OCI-LY3 (cell line): ENCODE measurements at regions not wholly inside any gene's neighbourhood (a gene's known extent, or its start where the extent isn't known, plus 50 kb on each side); places are given as distances from the start of the nearest gene placed in this dataset.

Source experiments
- H2AFZ ChIP-seq: fragments of 200-600, 300-600 bp; shearing (Covaris generic); 2 replicates; pipeline ENCODE4 v1.6.0; 2014; ENCODE audit warnings: antibody characterized with exemption, low read depth, low read length
- H3K27ac ChIP-seq: fragments of 200-600, 300-600 bp; sonication (generic); 2 replicates; pipeline ENCODE4 v1.5.1; 2014; ENCODE audit warnings: mild to moderate bottlenecking, low read length, moderate library complexity, mixed read lengths
- H3K27me3 ChIP-seq: fragments of 200-600, 300-600 bp; sonication (generic); 2 replicates; pipeline ENCODE4 v1.6.1; 2014; ENCODE audit warnings: low read depth, low read length, mixed read lengths
- H3K36me3 ChIP-seq: fragments of 200-600, 300-600 bp; sonication (generic); replicated peaks from 2 replicates; pipeline ENCODE3; 2014; ENCODE audit warnings: low read depth, low read length, mixed read lengths
- H3K4me1 ChIP-seq: fragments of 300-600, 200-600 bp; sonication (generic); 2 replicates; pipeline ENCODE4 v1.6.1; 2014; ENCODE audit warnings: low read length, mixed read lengths
- H3K4me2 ChIP-seq: fragments of 200-600, 300-600 bp; sonication (generic); 2 replicates; pipeline ENCODE4 v1.6.1; 2014; ENCODE audit warnings: low read length, mixed read lengths
- H3K4me3 ChIP-seq: fragments of 300-600, 200-600 bp; sonication (generic); 2 replicates; pipeline ENCODE4 v1.5.1; 2014; ENCODE audit warnings: antibody characterized with exemption, mild to moderate bottlenecking, low read length, moderate library complexity
- H3K79me2 ChIP-seq: fragments of 300-600, 200-600 bp; shearing (Covaris generic); 2 replicates; pipeline ENCODE4 v1.6.1; 2014; ENCODE audit warnings: mild to moderate bottlenecking, low read length, mixed read lengths
- H3K9ac ChIP-seq: fragments of 300-600, 200-600 bp; shearing (Covaris generic); 2 replicates; pipeline ENCODE4 v1.6.0; 2014; ENCODE audit warnings: mild to moderate bottlenecking, low read length, moderate library complexity
- H3K9me3 ChIP-seq: fragments of 200-600, 300-600 bp; shearing (Covaris generic); 2 replicates; pipeline ENCODE4 v1.6.1; 2014; ENCODE audit warnings: low read length, mixed read lengths; ENCODE audit not compliant: insufficient read depth
- H4K20me1 ChIP-seq: fragments of 200-600, 300-600 bp; sonication (generic); 2 replicates; pipeline ENCODE4 v1.6.1; 2016; ENCODE audit warnings: low read length, mixed read lengths; ENCODE audit not compliant: insufficient read depth
- CTCF ChIP-seq: fragments of 200-600, 300-600 bp; sonication (generic); IDR thresholded peaks from 2 replicates; pipeline ENCODE4 v1.5.1; 2014; ENCODE audit warnings: antibody characterized with exemption, low read length, low read depth
- EZH2phosphoT487 ChIP-seq: fragments of 200-600 bp; shearing (Covaris generic); IDR thresholded peaks from 2 replicates; pipeline ENCODE4 v1.6.1; 2018; ENCODE audit warnings: antibody characterized with exemption, mixed run types, low read depth

GRCh38 chr3:72380193-72380592 lies 468.1 kb downstream of the SHQ1 start:
- Histone ChIP-seq H3K4me1 (no peaks in the 10 kb centered on the region), H3K9me3 (no peaks in the 10 kb centered on the region), H2AFZ (no peak overlapping the region), H3K27ac (no peak overlapping the region), H3K79me2 (peaks cover 44% of the 10 kb centered on the region), H3K4me3 (no peak overlapping the region), H3K27me3 (no peaks in the 10 kb centered on the region), H3K4me2 (no peak overlapping the region), H3K9ac (no peak overlapping the region), H3K36me3 (peaks cover 16% of the 10 kb centered on the region), H4K20me1 (peaks cover 67% of the 10 kb centered on the region)
- TF ChIP-seq EZH2phosphoT487, result no peak
- TF ChIP-seq CTCF, result no peak

- H3K4me1 ChIP-seq, result no peaks in the 10 kb centered on the region
- no peak overlapping the region for H3K27ac ChIP-seq
- TF ChIP-seq CTCF (no peak), EZH2phosphoT487 (no peak)
- H3K79me2 ChIP-seq, result peaks cover 38% of the 10 kb centered on the region
- H3K4me3 ChIP-seq, result no peak overlapping the region
- H3K4me2 ChIP-seq, result no peak overlapping the region
- no peaks in the 10 kb centered on the region for H3K27me3 ChIP-seq
- no peak overlapping the region for H2AFZ ChIP-seq
- no peaks in the 10 kb centered on the region for H3K9me3 ChIP-seq
- no peak overlapping the region for H3K9ac ChIP-seq
- H3K36me3 ChIP-seq, result peaks cover 16% of the 10 kb centered on the region
- H4K20me1 ChIP-seq, result peaks cover 62% of the 10 kb centered on the region
These were observed 468.6 kb downstream of the SHQ1 start for GRCh38 chr3:72379500-72380187.

DNA sequence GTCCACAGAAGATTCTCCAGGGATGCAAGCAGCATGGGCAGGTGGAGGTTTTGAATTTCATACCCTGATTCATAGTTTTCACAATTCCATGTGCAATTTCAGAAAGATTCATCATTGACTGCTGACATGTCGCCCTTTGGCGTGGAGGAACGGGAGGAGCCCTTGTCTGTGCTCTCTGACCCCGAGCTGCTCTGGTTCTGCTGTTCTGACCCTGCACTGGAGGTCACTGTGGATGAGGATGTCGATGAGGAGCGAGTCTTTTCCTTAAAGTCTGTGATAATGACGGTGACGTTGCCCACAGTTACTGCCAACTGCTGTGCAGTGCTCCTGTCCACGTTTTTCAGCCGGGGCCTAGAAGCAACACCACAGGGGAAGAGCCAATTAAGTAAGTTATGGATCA lies 470.0 kb downstream of the SHQ1 start:
- H3K79me2 ChIP-seq, result peaks cover 28% of the 10 kb centered on the region
- no peaks in the 10 kb centered on the region for H3K9me3 ChIP-seq
- H4K20me1 ChIP-seq, result peaks cover 50% of the 10 kb centered on the region
- peaks cover 16% of the 10 kb centered on the region for H3K36me3 ChIP-seq
- H3K27ac ChIP-seq, result no peak overlapping the region
- no peak for TF ChIP-seq CTCF
- TF ChIP-seq EZH2phosphoT487, result no peak
- no peak overlapping the region for H3K4me3 ChIP-seq
- H3K4me1 ChIP-seq, result no peaks in the 10 kb centered on the region
- H2AFZ ChIP-seq, result no peak overlapping the region
- no peak overlapping the region for H3K9ac ChIP-seq
- H3K4me2 ChIP-seq, result no peak overlapping the region
- H3K27me3 ChIP-seq, result no peaks in the 10 kb centered on the region

GRCh38 chr3:72376956-72377710 lies 471.1 kb downstream of the SHQ1 start:
- Histone ChIP-seq H3K4me1 (no peaks in the 10 kb centered on the region), H3K79me2 (peaks cover 16% of the 10 kb centered on the region), H3K9me3 (no peaks in the 10 kb centered on the region), H3K27me3 (no peaks in the 10 kb centered on the region), H3K4me3 (no peak overlapping the region), H2AFZ (no peak overlapping the region), H4K20me1 (peaks cover 38% of the 10 kb centered on the region), H3K4me2 (no peak overlapping the region), H3K27ac (no peak overlapping the region), H3K9ac (no peak overlapping the region), H3K36me3 (peaks cover 16% of the 10 kb centered on the region)
- TF ChIP-seq CTCF (no peak), EZH2phosphoT487 (no peak)
